Common myeloid progenitor, CD34-positive (primary cell): ENCODE measurements at regions not wholly inside any gene's neighbourhood (a gene's known extent, or its start where the extent isn't known, plus 50 kb on each side); places are given as distances from the start of the nearest gene placed in this dataset.

ENCODE experiments used
- CTCF ChIA-PET: fragments of 350-600 bp; sonication (Branson Sonifier 250); formaldehyde crosslinking; loops from one replicate; lab custom pipeline; 2021; ENCODE audit warnings: antibody characterized with exemption; lab: Charles Lee
- POLR2A ChIA-PET: fragments of 350-600 bp; sonication (Branson Sonifier 250); formaldehyde crosslinking; loops from one replicate; lab custom pipeline; 2021; ENCODE audit warnings: antibody characterized with exemption; lab: Charles Lee
- DNase-seq, 3 donors: peaks; one replicate each; pipeline versions ENCODE4 v3.0.0 to v3.0.0-alpha.2; 2013
- H3K27ac ChIP-seq, 2 experiments: 1 replicate in 1 of 2; 2 replicates in 1 of 2; pipeline ENCODE4 v1.7.0; 2013; ENCODE audit warnings: inconsistent platforms in 2 of 2, low read length in 2 of 2, mild to moderate bottlenecking in 2 of 2, low read depth in 1 of 2, moderate library complexity in 1 of 2; ENCODE audit not compliant: severe bottlenecking in 2 of 2, insufficient read depth in 1 of 2, poor library complexity in 1 of 2
- H3K27me3 ChIP-seq, 5 experiments: replicated peaks in 2 of 5; 1 replicate in 3 of 5; 2 replicates in 2 of 5; pipeline versions ENCODE4 v1.6.1 to v1.7.0; 2013; ENCODE audit warnings: low read length in 4 of 5, mild to moderate bottlenecking in 2 of 5, moderate library complexity in 2 of 5, inconsistent platforms in 1 of 5; ENCODE audit not compliant: insufficient read depth in 5 of 5, control insufficient read depth in 4 of 5
- H3K36me3 ChIP-seq, 4 experiments: 1 replicate in 2 of 4; 2 replicates in 2 of 4; pipeline versions ENCODE4 v1.6.1 to v1.7.0; 2013; ENCODE audit warnings: low read length in 3 of 4, control low read depth in 1 of 4, mild to moderate bottlenecking in 1 of 4; ENCODE audit not compliant: control insufficient read depth in 4 of 4, insufficient read depth in 4 of 4
- H3K4me1 ChIP-seq, 4 experiments: 1 replicate in 3 of 4; 2 replicates in 1 of 4; pipeline versions ENCODE4 v1.6.1 to v1.7.1; 2013; ENCODE audit warnings: low read length in 3 of 4, mild to moderate bottlenecking in 3 of 4, control low read depth in 1 of 4, inconsistent platforms in 1 of 4, moderate library complexity in 1 of 4; ENCODE audit not compliant: control insufficient read depth in 4 of 4, insufficient read depth in 4 of 4; ENCODE audit errors: control extremely low read depth in 1 of 4
- H3K4me3 ChIP-seq, 7 experiments: 1 replicate in 4 of 7; 2 replicates in 3 of 7; pipeline versions ENCODE4 v1.5.1 to v1.7.0; 2013; ENCODE audit warnings: mild to moderate bottlenecking in 7 of 7, low read length in 6 of 7, moderate library complexity in 6 of 7, inconsistent platforms in 2 of 7, low read depth in 2 of 7, control low read depth in 1 of 7; ENCODE audit not compliant: insufficient read depth in 4 of 7, control insufficient read depth in 1 of 7; ENCODE audit errors: extremely low read depth in 1 of 7
- H3K9me3 ChIP-seq, 5 experiments: 1 replicate in 4 of 5; 2 replicates in 1 of 5; pipeline versions ENCODE4 v1.6.1 to v1.7.1; 2013; ENCODE audit warnings: low read length in 4 of 5, mild to moderate bottlenecking in 2 of 5, inconsistent platforms in 1 of 5, low read depth in 1 of 5, moderate library complexity in 1 of 5; ENCODE audit not compliant: control insufficient read depth in 4 of 5, insufficient read depth in 2 of 5; ENCODE audit errors: control extremely low read depth in 1 of 5
- WGBS: methylation state at CpG from one replicate; pipeline ENCODE4 v1.1.5; 2013; ENCODE audit not compliant: insufficient coverage; 5-methylcytosine and 5-hydroxymethylcytosine counted together

GRCh38 chr7:47148536-47149207 is 433.2 kb downstream of the TNS3 start:
- H3K36me3 ChIP-seq: no peaks in the 10 kb centered on the region
- no peak overlapping the region for H3K27ac ChIP-seq
- no peaks in the 10 kb centered on the region for H3K27me3 ChIP-seq
- 72% methylated on average over 2 of the region's 5 CpGs for WGBS
- ChIA-PET POLR2A (no interaction called here), CTCF (interaction anchor here (1.3 kb wide), 1 partner anchor 33 kb away, joined by 4 read pairs; no protein-coding TSS in a partner anchor)
- DNase-seq: no peak
- no peak overlapping the region for H3K4me3 ChIP-seq
- H3K4me1 ChIP-seq: peaks cover 3 to 11% (median 7%) of the 10 kb centered on the region in 4 experiments
- H3K9me3 ChIP-seq: no peaks in the 10 kb centered on the region

GRCh38 chr7:47147213-47147631 is 434.7 kb downstream of the TNS3 start:
- peaks cover 0 to 7% (median 3%) of the 10 kb centered on the region in 4 experiments for H3K4me1 ChIP-seq
- no peak for DNase-seq
- H3K4me3 ChIP-seq: no peak overlapping the region
- H3K9me3 ChIP-seq: no peaks in the 10 kb centered on the region
- H3K27ac ChIP-seq: no peak overlapping the region
- H3K27me3 ChIP-seq: no peaks in the 10 kb centered on the region
- ChIA-PET POLR2A (no interaction called here), CTCF (no interaction called here)
- no peaks in the 10 kb centered on the region for H3K36me3 ChIP-seq
- no CpG with 5 or more reads among the region's 3 CpGs for WGBS

- CTCF ChIA-PET: no interaction called here
- POLR2A ChIA-PET: no interaction called here
- 100% methylated on average over 1 of the region's 1 CpG for WGBS
- Histone ChIP-seq H3K36me3 (no peaks in the 10 kb centered on the region), H3K4me1 (peaks cover 0 to 7% (median 3%) of the 10 kb centered on the region in 4 experiments), H3K4me3 (no peak overlapping the region), H3K27ac (no peak overlapping the region), H3K27me3 (no peaks in the 10 kb centered on the region), H3K9me3 (no peaks in the 10 kb centered on the region)
- DNase-seq: no peak
These were observed 435.9 kb downstream of the TNS3 start for GRCh38 chr7:47145982-47146381.

- Histone ChIP-seq H3K4me1 (peaks cover 0 to 7% (median 3%) of the 10 kb centered on the region in 4 experiments), H3K9me3 (no peaks in the 10 kb centered on the region), H3K36me3 (no peaks in the 10 kb centered on the region), H3K4me3 (no peak overlapping the region), H3K27me3 (no peaks in the 10 kb centered on the region), H3K27ac (no peak overlapping the region)
- CTCF ChIA-PET: no interaction called here
- POLR2A ChIA-PET: no interaction called here
- DNase-seq: no peak
- WGBS: 0% methylated on average over 1 of the region's 1 CpG
These were observed 436.7 kb downstream of the TNS3 start for GRCh38 chr7:47145186-47145725.

GRCh38 chr7:47143339-47143738 is 438.6 kb downstream of the TNS3 start:
- DNase-seq: no peak
- H3K9me3 ChIP-seq: no peaks in the 10 kb centered on the region
- CTCF ChIA-PET: interaction anchor here (1.0 kb wide), 1 partner anchor 22 kb away, joined by 3 read pairs; no protein-coding TSS in a partner anchor
- no peak overlapping the region for H3K4me3 ChIP-seq
- peaks cover 0 to 2% (median 0%) of the 10 kb centered on the region in 4 experiments for H3K4me1 ChIP-seq
- H3K27ac ChIP-seq: no peak overlapping the region
- no peaks in the 10 kb centered on the region for H3K36me3 ChIP-seq
- H3K27me3 ChIP-seq: no peaks in the 10 kb centered on the region
- WGBS: no CpG with 5 or more reads among the region's 1 CpG
- POLR2A ChIA-PET: no interaction called here

- POLR2A ChIA-PET: no interaction called here
These were observed 439.1 kb downstream of the TNS3 start for GRCh38 chr7:47142867-47143175.

GRCh38 chr7:47142169-47142866 is 439.6 kb downstream of the TNS3 start:
- ChIA-PET CTCF (interaction anchor here (1.0 kb wide), 1 partner anchor 23 kb away, joined by 3 read pairs; no protein-coding TSS in a partner anchor), POLR2A (no interaction called here)
- WGBS: 95% methylated on average over 8 of the region's 10 CpGs
- Histone ChIP-seq H3K9me3 (no peaks in the 10 kb centered on the region), H3K4me3 (no peak overlapping the region), H3K27ac (no peak overlapping the region), H3K36me3 (no peaks in the 10 kb centered on the region), H3K27me3 (no peaks in the 10 kb centered on the region), H3K4me1 (no peaks in the 10 kb centered on the region)
- peak in 1 of 3 donors; percentile 3 for DNase-seq

More at GRCh38 chr7:47142867-47143175, 439.1 kb downstream of the TNS3 start:
- Histone ChIP-seq H3K27ac (no peak overlapping the region), H3K4me3 (no peak overlapping the region), H3K4me1 (no peaks in the 10 kb centered on the region), H3K9me3 (no peaks in the 10 kb centered on the region), H3K27me3 (no peaks in the 10 kb centered on the region), H3K36me3 (no peaks in the 10 kb centered on the region)
- no CpG with 5 or more reads among the region's 1 CpG for WGBS
- no peak for DNase-seq
- CTCF ChIA-PET: interaction anchor here (1.0 kb wide), 1 partner anchor 23 kb away, joined by 3 read pairs; no protein-coding TSS in a partner anchor
